Gastroesophageal sphincter (tissue), 3 donors: ENCODE measurements at regions not wholly inside any gene's neighbourhood (a gene's known extent, or its start where the extent isn't known, plus 50 kb on each side); places are given as distances from the start of the nearest gene placed in this dataset.

Experiments
- EP300 ChIP-seq: sonication (generic); formaldehyde crosslinking; IDR thresholded peaks from one replicate; pipeline ENCODE4 v1.6.1; 2017; ENCODE audit warnings: antibody characterized with exemption, mild to moderate bottlenecking
- TF ChIP-seq, protein P1 (sequence below), 4 experiments: fragments of 200-600 bp in 2 of 4; fragments of 450-650 bp in 2 of 4; sonication (generic) in 1 of 4; IDR thresholded peaks; one replicate each; pipeline ENCODE4 v1.5.1; 2017 to 2019; ENCODE audit warnings: antibody characterized with exemption in 4 of 4, mild to moderate bottlenecking in 2 of 4, moderate library complexity in 2 of 4

DNA sequence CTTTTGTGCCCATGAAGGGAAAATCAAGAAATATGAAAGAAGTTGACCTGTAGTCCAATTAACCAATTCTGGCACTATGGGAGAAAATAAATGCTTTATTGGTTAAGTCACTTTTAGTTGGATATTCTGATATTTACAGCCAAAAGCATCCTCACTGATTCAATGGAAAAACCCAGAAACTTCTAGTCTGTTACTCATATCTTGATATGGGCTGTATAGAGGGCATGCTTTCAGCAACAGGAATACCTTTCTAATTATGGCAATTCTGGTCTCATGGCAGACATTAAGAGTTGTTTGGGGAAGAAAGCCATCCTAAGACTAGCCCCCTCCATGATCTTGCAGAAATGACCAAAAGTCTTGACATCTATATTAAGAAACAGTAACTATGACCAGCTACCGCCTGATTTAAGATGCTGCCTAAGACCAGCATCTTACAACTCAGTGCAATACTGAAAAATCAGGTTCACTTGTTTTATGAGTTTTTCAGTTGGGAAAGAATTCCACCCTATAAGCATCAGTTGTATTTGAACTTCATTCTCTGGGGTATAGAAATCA is 91.5 kb upstream of the VAV3 start:
- TF ChIP-seq, protein P1, sequence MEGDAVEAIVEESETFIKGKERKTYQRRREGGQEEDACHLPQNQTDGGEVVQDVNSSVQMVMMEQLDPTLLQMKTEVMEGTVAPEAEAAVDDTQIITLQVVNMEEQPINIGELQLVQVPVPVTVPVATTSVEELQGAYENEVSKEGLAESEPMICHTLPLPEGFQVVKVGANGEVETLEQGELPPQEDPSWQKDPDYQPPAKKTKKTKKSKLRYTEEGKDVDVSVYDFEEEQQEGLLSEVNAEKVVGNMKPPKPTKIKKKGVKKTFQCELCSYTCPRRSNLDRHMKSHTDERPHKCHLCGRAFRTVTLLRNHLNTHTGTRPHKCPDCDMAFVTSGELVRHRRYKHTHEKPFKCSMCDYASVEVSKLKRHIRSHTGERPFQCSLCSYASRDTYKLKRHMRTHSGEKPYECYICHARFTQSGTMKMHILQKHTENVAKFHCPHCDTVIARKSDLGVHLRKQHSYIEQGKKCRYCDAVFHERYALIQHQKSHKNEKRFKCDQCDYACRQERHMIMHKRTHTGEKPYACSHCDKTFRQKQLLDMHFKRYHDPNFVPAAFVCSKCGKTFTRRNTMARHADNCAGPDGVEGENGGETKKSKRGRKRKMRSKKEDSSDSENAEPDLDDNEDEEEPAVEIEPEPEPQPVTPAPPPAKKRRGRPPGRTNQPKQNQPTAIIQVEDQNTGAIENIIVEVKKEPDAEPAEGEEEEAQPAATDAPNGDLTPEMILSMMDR (IDR thresholded peaks at IDR 0.05) = no peak
- no peak for TF ChIP-seq EP300
